Stimulated activated CD4-positive, alpha-beta T cell treated with anti-CD3 and anti-CD28 coated beads, Interleukin-1b, Interleukin-23, amount 100 ng/mL, for 1 hour (primary cell): ENCODE measurements at regions not wholly inside any gene's neighbourhood (a gene's known extent, or its start where the extent isn't known, plus 50 kb on each side); places are given as distances from the start of the nearest gene placed in this dataset.

Experiments used
- DNase-seq, 2 donors: peaks; one replicate each; pipeline ENCODE4 v3.0.0-alpha.2; 2020; ENCODE audit warnings: low read depth in 2 of 2

DNA sequence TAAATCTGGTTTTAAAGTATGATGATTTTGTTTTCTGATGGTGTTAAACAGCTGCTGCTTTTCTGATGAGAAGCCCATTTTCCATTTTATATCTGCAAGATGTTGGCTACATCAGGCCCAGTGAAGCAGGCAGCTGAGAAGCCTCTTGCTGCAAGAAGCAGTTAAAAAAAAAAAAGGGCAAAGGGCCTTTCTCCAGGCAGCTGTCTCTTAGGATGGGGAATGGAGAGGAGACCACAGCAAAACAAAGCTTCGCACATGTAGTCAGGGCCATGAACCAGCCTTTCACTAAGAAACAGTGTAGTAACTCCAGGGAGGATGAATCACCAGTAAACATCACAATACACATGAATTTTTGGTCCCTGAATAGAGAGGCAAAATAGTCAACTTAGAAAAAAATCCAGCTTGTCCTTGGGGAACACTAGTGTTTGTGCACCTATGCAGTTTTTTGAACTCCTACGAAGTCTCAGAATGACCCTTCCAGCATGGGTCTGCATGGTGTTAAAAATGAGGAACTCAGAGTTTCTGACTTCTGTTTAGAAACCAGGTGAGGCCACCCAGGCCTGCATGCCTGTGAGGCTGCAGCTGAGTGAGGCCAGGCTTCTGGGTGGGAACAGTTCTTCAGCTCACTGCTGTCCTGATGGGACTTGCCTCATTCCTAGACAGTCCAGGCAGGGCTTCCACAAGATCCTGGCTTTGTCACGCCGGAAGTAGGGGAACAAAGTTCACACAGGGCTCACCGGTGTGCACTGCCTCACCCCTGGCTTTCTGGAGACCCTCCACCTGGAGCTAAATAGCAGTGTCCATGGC is 518.7 kb downstream of the MCTP2 start:
- DNase-seq = no peak

GRCh38 chr15:94760348-94760747 is 529.0 kb downstream of the MCTP2 start:
- no peak for DNase-seq

GRCh38 chr15:94761574-94761973 is 530.2 kb downstream of the MCTP2 start:
- DNase-seq = no peak

- no peak for DNase-seq
These were observed 537.7 kb downstream of the MCTP2 start for GRCh38 chr15:94769089-94769488.

DNA sequence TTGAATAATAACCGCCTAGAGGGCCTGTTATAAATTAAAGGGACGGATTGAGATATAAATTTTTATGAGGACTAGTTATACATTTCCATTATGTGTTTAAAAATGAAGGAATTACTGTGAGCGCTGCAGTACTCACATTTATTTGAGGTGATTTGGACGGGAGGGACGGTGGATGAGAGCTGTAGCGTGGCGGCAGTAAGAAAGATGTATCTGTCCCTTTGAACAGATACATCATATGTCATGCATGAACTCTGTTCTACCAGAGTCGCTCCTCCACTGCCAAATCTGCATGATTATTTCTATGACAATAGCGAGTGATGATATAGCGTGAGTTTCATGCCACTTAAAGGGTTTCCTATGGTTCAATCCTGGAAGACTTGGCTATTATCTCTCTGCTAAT is 538.8 kb downstream of the MCTP2 start:
- no peak for DNase-seq

DNA sequence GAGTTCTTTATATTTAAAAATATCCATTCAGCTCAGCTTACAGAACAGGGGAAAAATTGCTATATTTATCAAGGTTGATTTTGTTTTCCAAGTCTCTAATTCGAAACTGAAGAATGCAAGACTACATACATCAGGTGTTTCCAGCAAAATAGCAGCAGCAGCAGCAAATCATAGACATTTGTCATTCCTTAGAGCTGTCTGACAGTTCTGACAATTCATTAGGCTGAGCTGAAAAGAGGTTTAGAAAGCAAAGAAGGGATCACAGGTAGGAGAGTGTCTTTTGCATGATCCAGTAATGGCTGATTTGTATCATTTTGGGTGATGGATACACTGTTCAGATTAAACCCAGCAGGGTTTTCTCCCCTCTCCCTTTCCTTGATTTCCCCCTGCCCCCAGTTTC is 545.7 kb downstream of the MCTP2 start:
- no peak for DNase-seq

DNA sequence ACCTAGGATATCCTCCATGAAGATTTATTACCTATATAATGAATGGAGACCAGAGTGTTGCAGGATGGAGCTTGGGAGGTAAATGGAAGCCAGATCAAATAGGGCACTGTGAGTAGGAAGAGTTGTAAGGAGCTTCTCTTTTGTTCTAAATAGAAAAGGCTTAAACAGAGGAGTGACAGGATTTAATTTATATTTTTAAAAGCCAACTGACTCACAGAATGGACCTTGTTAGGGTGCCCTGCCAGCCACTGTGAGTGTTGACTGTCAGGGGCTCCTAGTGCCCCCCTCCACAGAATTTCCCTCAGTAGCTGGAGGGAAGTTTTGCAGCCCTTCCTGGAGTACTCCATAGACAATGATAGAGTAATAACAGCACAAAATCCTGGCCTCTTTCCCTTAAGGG is 547.5 kb downstream of the MCTP2 start:
- no peak for DNase-seq

DNA sequence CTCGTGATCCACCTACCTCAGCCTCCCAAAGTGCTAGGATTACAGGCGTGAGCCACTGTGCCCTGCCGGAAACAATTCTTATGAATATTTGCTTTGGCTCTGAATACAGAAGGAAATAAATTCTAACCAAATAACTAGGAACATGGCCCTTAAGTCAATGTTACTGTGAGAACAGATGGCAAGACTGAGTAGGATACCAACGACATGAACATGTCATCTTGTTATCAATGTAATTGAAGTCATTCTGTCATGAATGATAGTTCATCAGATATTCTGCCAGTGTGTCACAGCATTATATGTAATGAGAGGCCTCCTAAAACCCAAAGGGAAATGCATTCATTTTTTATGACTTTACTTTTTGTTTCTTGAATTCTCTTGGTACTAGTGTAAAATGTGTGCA is 548.8 kb downstream of the MCTP2 start:
- no peak for DNase-seq

DNA sequence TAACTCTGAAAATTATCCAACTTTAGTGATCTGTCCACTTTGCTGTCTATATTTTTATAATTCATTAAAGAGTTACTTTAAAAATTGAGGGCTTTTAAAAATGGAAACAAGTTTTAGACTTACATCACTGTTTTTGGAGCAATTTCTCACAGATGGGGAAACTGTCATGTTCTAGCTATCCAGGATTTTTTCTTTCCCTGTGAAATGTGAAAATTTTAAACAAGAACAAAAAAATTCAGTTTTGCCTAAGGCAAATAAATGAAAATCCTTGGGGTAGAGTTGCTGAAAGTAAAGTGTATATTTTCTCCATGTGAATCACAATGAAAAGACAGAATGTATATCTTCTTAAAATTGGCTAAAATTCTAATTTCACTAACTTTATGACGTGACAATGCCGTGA is 553.7 kb downstream of the MCTP2 start:
- DNase-seq = no peak

- no peak for DNase-seq
These were observed 559.6 kb downstream of the MCTP2 start for GRCh38 chr15:94791008-94791407.

DNA sequence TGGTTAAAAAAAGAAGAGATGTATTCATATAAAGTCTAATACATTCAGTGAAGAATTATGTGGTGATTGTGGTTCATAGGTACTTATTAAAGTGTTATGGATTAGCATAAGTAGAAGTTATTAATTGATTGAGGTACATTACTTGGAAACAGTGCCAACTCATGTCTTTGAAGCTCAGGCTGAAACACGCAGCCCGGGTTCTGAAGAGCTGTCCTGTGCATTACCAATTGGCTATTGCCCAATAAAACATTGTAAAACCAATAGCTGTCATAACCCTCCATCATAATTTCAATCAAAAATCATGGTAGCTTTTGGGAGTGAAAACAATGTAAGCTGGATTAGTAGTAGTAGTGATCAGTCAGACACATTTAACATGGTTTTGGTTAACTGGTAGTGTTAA is 560.1 kb downstream of the MCTP2 start:
- no peak for DNase-seq

DNA sequence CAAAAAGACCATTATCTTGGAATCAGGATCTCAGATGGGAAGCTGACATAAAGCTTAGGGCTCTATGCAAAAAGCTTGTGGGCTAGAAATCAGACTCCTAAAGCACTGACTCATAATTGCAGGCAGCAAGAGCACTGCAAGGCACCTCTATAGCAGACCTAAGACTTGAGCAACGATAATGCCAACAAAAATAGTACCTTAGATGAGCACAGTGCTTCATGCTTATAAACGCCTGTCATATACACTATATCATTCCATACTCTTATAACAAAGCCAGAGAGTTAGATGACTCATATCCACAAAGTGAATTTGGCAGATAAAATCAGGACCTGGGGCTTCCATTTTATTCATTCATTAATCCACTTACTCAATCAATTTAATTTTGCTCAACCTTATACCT is 560.8 kb downstream of the MCTP2 start:
- DNase-seq = no peak

GRCh38 chr15:94793207-94793606 is 561.8 kb downstream of the MCTP2 start:
- no peak for DNase-seq

- no peak for DNase-seq
These were observed 562.3 kb downstream of the MCTP2 start for GRCh38 chr15:94793641-94794040.

DNA sequence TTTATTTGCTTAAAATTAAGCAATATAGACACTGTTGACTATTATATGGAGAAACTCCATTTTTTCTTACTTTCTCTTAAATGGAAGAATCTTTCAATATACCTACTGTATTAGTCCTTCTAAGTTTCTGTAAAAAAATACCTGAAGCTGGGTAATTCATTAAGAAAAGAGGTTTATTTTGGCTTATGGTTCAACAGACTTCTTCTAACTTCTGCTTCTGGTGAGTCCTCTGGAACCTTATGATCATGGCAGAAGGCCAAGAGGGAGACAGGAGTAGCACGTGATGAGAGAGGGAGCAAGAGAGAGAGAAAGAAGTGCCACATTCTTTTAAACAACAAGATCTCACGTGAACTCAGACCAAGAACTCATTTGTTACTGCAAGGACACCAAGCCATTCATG is 573.3 kb downstream of the MCTP2 start:
- no peak for DNase-seq

DNA sequence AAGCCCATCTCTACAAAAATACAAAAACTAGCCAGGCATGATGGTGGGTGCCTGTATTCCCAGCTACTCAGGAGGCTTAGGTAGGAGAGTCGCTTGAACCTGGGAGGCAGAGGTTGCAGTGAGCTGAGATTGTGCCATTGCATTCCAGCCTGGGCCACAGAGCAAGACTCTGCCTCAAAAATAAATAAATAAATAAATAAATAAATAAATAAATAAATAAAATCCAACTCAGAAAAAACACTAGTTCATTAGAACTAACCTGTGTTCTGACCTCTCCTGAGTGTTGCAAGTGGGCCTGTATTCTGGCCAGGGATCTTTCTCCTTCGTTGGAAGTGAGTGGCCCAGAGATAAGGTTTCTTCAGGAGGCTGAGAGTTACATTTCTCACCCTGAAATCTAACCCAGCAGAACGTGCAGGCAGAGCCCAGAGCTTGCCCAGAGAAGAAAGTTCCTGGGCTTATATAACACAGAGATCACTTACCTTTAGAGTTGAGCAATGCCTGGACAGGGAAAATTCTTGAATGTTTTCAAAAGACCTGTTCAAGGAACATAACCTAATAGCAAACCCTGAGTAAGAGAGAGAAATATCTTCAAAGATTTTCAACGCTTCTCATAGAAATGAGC is 583.9 kb downstream of the MCTP2 start:
- DNase-seq = no peak

DNA sequence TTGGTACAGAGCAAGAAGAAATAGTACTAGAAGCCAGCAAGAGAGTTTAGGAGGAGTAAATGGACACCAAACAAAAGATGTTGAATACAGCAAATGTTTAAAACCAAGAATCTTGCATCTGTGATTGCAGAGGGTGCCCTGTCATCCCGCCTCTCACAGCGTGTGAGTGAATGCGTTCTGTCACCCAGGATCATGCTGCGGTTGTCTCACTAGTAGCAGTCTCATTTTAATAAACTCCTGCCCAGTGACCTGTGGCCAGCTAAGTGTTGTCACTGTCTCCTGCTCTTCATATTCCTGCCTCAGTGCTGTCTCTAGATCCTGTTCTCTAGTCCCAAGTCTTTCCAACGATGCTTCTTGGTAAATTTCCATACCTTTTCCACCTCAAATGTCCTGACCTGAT is 584.6 kb downstream of the MCTP2 start:
- no peak for DNase-seq

- DNase-seq = no peak
These were observed 598.8 kb downstream of the MCTP2 start for GRCh38 chr15:94829887-94830884.

DNA sequence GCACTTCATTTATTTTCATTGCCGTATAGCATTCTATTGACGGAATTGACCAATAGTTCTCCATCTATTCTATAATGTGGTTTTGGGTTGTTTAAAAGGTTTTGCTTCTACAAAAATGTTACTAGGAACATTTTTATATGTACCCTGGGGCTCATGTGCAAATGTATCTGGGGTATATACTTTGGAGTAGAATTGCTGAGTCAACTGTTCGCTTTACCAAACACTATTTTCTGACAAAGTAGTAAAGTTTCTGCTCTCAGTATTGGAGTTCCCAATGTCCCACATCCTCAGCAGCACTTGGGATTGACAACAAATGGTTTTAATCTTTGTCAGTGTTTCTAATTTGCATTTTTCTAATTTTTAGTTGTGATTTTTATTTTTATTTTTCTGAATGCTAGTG is 602.6 kb downstream of the MCTP2 start:
- no peak for DNase-seq

GRCh38 chr15:94834494-94834893 is 603.1 kb downstream of the MCTP2 start:
- DNase-seq = no peak

DNA sequence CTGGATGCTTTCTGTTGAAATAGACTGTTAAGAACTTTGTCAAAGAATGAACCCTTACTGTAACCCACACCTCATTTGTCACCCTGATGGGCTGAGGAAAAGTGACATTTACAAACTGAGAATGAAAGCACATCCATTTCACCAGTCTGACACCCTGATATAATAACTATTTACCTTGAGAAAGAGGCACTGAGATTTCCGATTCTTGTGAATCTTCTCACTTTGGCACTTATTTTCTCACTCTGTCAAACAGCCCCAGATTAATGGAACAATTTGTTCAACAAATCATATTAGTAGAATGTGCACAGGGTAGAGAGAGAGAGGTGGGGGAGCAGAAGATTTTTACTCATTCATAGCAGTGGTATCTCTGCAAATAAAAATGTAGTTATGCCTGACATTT is 606.9 kb downstream of the MCTP2 start:
- no peak for DNase-seq
